ENCODE measurements at regions not wholly inside any gene's neighbourhood (a gene's known extent, or its start where the extent isn't known, plus 50 kb on each side); places are given as distances from the start of the nearest gene placed in this dataset.
"Not testable (repeated sequence)": the region's sequence is repeated elsewhere in the genome, so short reads cannot be mapped to it uniquely, and the experiment has no call there.

GRCh38 chr7:54439391-54439790 is 102.8 kb upstream of the VSTM2A start:
- Histone ChIP-seq H3K4me3 (no peak overlapping the region), H3K9me3 (no peaks in the 10 kb centered on the region), H3K27ac (no peak overlapping the region), H3K4me1 (no peaks in the 10 kb centered on the region), H3K4me2 (no peak overlapping the region)
- no peak for FAIRE-seq
- no peak for ATAC-seq
- CTCF ChIA-PET: no interaction called here
- DNase-seq (ENCODE audit: low read depth in 1 of 2, low spot score in 1 of 2): no peak
- TF ChIP-seq, protein P1, sequence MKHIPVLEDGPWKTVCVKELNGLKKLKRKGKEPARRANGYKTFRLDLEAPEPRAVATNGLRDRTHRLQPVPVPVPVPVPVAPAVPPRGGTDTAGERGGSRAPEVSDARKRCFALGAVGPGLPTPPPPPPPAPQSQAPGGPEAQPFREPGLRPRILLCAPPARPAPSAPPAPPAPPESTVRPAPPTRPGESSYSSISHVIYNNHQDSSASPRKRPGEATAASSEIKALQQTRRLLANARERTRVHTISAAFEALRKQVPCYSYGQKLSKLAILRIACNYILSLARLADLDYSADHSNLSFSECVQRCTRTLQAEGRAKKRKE (CRISPR knock-in tag; IDR thresholded peaks at IDR 0.05; ENCODE audit: low read depth): no peak
- no peak for TF ChIP-seq EHMT2 (IDR thresholded peaks at IDR 0.05; ENCODE audit: low read depth)
- no peak for TF ChIP-seq FOSL2 (IDR thresholded peaks at IDR 0.05)
- TF ChIP-seq FOSL2 (CRISPR knock-in tag; IDR thresholded peaks at IDR 0.05): no peak
- no peak for TF ChIP-seq RCOR1 (IDR thresholded peaks at IDR 0.05; ENCODE audit: low read depth, low read length)
- TF ChIP-seq JUN (IDR thresholded peaks at IDR 0.05): no peak
- TF ChIP-seq CTCF (IDR thresholded peaks at IDR 0.05): no peak
- no peak for TF ChIP-seq HEYL (CRISPR knock-in tag; IDR thresholded peaks at IDR 0.05)
- TF ChIP-seq, protein P2, sequence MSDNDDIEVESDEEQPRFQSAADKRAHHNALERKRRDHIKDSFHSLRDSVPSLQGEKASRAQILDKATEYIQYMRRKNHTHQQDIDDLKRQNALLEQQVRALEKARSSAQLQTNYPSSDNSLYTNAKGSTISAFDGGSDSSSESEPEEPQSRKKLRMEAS (IDR thresholded peaks at IDR 0.05): no peak
- TF ChIP-seq HMGXB4 (CRISPR knock-in tag; IDR thresholded peaks at IDR 0.05; ENCODE audit: borderline replicate concordance): no peak
- no peak for TF ChIP-seq KDM1A (IDR thresholded peaks at IDR 0.05; ENCODE audit: low read depth)
- TF ChIP-seq, protein P3, sequence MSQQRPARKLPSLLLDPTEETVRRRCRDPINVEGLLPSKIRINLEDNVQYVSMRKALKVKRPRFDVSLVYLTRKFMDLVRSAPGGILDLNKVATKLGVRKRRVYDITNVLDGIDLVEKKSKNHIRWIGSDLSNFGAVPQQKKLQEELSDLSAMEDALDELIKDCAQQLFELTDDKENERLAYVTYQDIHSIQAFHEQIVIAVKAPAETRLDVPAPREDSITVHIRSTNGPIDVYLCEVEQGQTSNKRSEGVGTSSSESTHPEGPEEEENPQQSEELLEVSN (IDR thresholded peaks at IDR 0.05; ENCODE audit: borderline replicate concordance, low read depth): no peak
- TF ChIP-seq HOXB5 (CRISPR knock-in tag; IDR thresholded peaks at IDR 0.05): no peak
- TF ChIP-seq USF2 (IDR thresholded peaks at IDR 0.05): no peak
- no peak for TF ChIP-seq KDM5A (IDR thresholded peaks at IDR 0.05)
- TF ChIP-seq MAZ (IDR thresholded peaks at IDR 0.05; ENCODE audit: borderline replicate concordance, low read depth, low read length): no peak
- no peak for TF ChIP-seq HDAC2 (IDR thresholded peaks at IDR 0.05)
- TF ChIP-seq NPAS2 (CRISPR knock-in tag; IDR thresholded peaks at IDR 0.05; ENCODE audit: borderline replicate concordance): no peak
- WGBS (ENCODE audit: missing lambda C conversion rate): 6% methylated on average over 5 of the region's 5 CpGs
- POLR2A ChIA-PET: no interaction called here

- H3K4me3 ChIP-seq; POLR2A ChIA-PET; H3K9me3 ChIP-seq; H3K4me1 ChIP-seq; H3K4me2 ChIP-seq; FAIRE-seq; ATAC-seq; CTCF ChIA-PET; DNase-seq (ENCODE audit: low read depth in 1 of 2, low spot score in 1 of 2); H3K27ac ChIP-seq: not testable (repeated sequence)
- 43% methylated on average over 24 of the region's 34 CpGs for WGBS (ENCODE audit: missing lambda C conversion rate)
These were observed 98.0 kb upstream of the VSTM2A start for GRCh38 chr7:54444046-54444686.

GRCh38 chr7:54453168-54453567 is 89.0 kb upstream of the VSTM2A start:
- CTCF ChIA-PET, FAIRE-seq: not testable (repeated sequence)

DNA sequence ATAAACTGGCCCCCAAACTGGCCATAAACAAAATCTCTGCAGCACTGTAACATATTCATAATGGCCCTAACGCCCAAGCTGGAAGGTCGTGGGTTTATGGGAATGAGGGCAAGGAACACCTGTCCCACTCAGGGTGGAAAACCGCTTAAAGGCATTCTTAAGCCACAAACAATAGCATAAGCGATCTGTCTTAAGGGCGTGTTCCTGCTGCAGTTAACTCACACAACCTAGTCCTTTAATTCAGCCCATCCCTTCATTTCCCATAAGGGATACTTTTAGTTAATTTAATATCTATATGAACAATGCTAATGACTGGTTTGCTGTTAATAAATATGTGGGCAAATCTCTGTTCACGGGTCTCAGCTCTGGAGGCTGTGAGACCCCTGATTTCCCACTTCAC is 87.5 kb upstream of the VSTM2A start:
- H3K4me1 ChIP-seq; ATAC-seq; H3K9me3 ChIP-seq; FAIRE-seq; H3K27ac ChIP-seq; POLR2A ChIA-PET; DNase-seq (ENCODE audit: low read depth in 1 of 2, low spot score in 1 of 2); CTCF ChIA-PET; H3K4me2 ChIP-seq; H3K4me3 ChIP-seq: not testable (repeated sequence)
- WGBS (ENCODE audit: missing lambda C conversion rate): 1% methylated on average over 6 of the region's 6 CpGs

More at GRCh38 chr7:54453168-54453567, 89.0 kb upstream of the VSTM2A start:
- H3K9me3 ChIP-seq; H3K27ac ChIP-seq; H3K4me3 ChIP-seq; POLR2A ChIA-PET; DNase-seq (ENCODE audit: low read depth in 1 of 2, low spot score in 1 of 2); ATAC-seq; H3K4me1 ChIP-seq; H3K4me2 ChIP-seq: not testable (repeated sequence)
- WGBS (ENCODE audit: missing lambda C conversion rate): 0% methylated on average over 1 of the region's 1 CpG
